Neural cell (in vitro differentiated cells): ENCODE measurements at regions not wholly inside any gene's neighbourhood (a gene's known extent, or its start where the extent isn't known, plus 50 kb on each side); places are given as distances from the start of the nearest gene placed in this dataset.

Source experiments
- H2AFZ ChIP-seq: fragments of 200-600, 300-800 bp; sonication (generic), shearing (Covaris generic); 2 replicates; pipeline ENCODE4 v1.6.0; 2014; ENCODE audit warnings: low read depth, mild to moderate bottlenecking, antibody characterized with exemption, low read length, moderate library complexity
- H3F3A ChIP-seq: fragments of 200-600 bp; shearing (Covaris generic); 2 replicates; pipeline ENCODE4 v1.6.1; 2016; ENCODE audit warnings: mild to moderate bottlenecking, moderate library complexity, mixed read lengths, antibody characterized with exemption, low read length; ENCODE audit not compliant: insufficient read depth, poor library complexity, severe bottlenecking
- H3K27ac ChIP-seq: fragments of 200-600, 300-800 bp; sonication (generic), shearing (Covaris generic); 2 replicates; pipeline ENCODE4 v1.5.1; 2014; ENCODE audit warnings: mild to moderate bottlenecking, low read length, moderate library complexity
- H3K27me3 ChIP-seq: fragments of 300-800, 200-600 bp; sonication (generic), shearing (Covaris generic); 2 replicates; pipeline ENCODE4 v1.6.0; 2014; ENCODE audit warnings: mild to moderate bottlenecking, low read depth, low read length, moderate library complexity; ENCODE audit not compliant: insufficient read depth
- H3K36me3 ChIP-seq: fragments of 300-800, 200-600 bp; sonication (generic), shearing (Covaris generic); 2 replicates; pipeline ENCODE4 v1.5.1; 2014; ENCODE audit warnings: mild to moderate bottlenecking, antibody characterized with exemption, low read length, moderate library complexity; ENCODE audit not compliant: insufficient read depth
- H3K4me2 ChIP-seq: fragments of 300-800, 200-600 bp; sonication (generic), shearing (Covaris generic); 2 replicates; pipeline ENCODE4 v1.6.0; 2014; ENCODE audit warnings: mild to moderate bottlenecking, low read length
- H3K4me3 ChIP-seq: fragments of 300-800, 200-600 bp; sonication (generic), shearing (Covaris generic); 2 replicates; pipeline ENCODE4 v1.5.1; 2014; ENCODE audit warnings: mild to moderate bottlenecking, low read length, moderate library complexity
- H3K79me2 ChIP-seq: fragments of 200-600 bp; shearing (Covaris generic); replicated peaks from 2 replicates; pipeline ENCODE4 v1.6.0; 2014; ENCODE audit warnings: mild to moderate bottlenecking, low read length, moderate library complexity; ENCODE audit not compliant: insufficient read depth
- H3K9ac ChIP-seq: fragments of 300-800, 200-600 bp; sonication (generic), shearing (Covaris generic); 2 replicates; pipeline ENCODE4 v1.6.1; 2016; ENCODE audit warnings: mild to moderate bottlenecking, low read length, mixed read lengths
- H3K9me2 ChIP-seq: fragments of 200-600 bp; shearing (Covaris generic); 2 replicates; pipeline ENCODE4 v1.6.1; 2016; ENCODE audit warnings: mild to moderate bottlenecking, low read length, mixed read lengths; ENCODE audit not compliant: insufficient read depth
- H3K9me3 ChIP-seq: fragments of 200-600, 300-800 bp; sonication (generic), shearing (Covaris generic); 2 replicates; pipeline ENCODE4 v1.6.1; 2016; ENCODE audit warnings: mild to moderate bottlenecking, mixed run types, low read length, moderate library complexity, mixed read lengths
- H4K20me1 ChIP-seq: fragments of 200-600 bp; shearing (Covaris generic); 2 replicates; pipeline ENCODE4 v1.6.1; 2016; ENCODE audit warnings: mild to moderate bottlenecking, mixed run types; ENCODE audit not compliant: insufficient read depth
- EP300 ChIP-seq: fragments of 450-650 bp; conservative IDR thresholded peaks from 2 replicates; pipeline ENCODE4 v1.6.1; 2014; ENCODE audit warnings: antibody characterized with exemption, mild to moderate bottlenecking, moderate library complexity; ENCODE audit not compliant: poor library complexity, severe bottlenecking
- EZH2 ChIP-seq: fragments of 200-600, 300-800 bp; shearing (Covaris generic), sonication (generic); IDR thresholded peaks from 2 replicates; pipeline ENCODE4 v1.6.1; 2014; ENCODE audit warnings: antibody characterized with exemption, low read length, borderline replicate concordance, mild to moderate bottlenecking; ENCODE audit not compliant: insufficient read depth, poor library complexity, severe bottlenecking
- MXI1 ChIP-seq: fragments of 450-650 bp; conservative IDR thresholded peaks from 2 replicates; pipeline ENCODE4 v1.6.1; 2014; ENCODE audit warnings: antibody characterized with exemption, mild to moderate bottlenecking; ENCODE audit not compliant: poor library complexity, severe bottlenecking
- POLR2AphosphoS5 ChIP-seq: IDR thresholded peaks from 2 replicates; pipeline ENCODE4 v1.6.1; 2012
- RAD21 ChIP-seq: fragments of 450-650 bp; conservative IDR thresholded peaks from 2 replicates; pipeline ENCODE4 v1.6.1; 2014; ENCODE audit warnings: antibody characterized with exemption, mild to moderate bottlenecking, moderate library complexity
- SMC3 ChIP-seq: fragments of 450-650 bp; conservative IDR thresholded peaks from 2 replicates; pipeline ENCODE4 v1.6.1; 2014; ENCODE audit warnings: antibody characterized with exemption, mild to moderate bottlenecking, moderate library complexity; ENCODE audit not compliant: poor library complexity
- TAF1 ChIP-seq: IDR thresholded peaks from 2 replicates; pipeline ENCODE4 v1.6.1; 2012; ENCODE audit warnings: low read depth
- TF ChIP-seq, protein P1 (sequence below): IDR thresholded peaks from 2 replicates; pipeline ENCODE4 v1.6.1; 2012; ENCODE audit warnings: borderline replicate concordance
- TF ChIP-seq, protein P2 (sequence below): fragments of 450-650 bp; IDR thresholded peaks from 2 replicates; pipeline ENCODE4 v1.5.1; 2014; ENCODE audit warnings: antibody characterized with exemption, mild to moderate bottlenecking, moderate library complexity; ENCODE audit not compliant: poor library complexity, severe bottlenecking

DNA sequence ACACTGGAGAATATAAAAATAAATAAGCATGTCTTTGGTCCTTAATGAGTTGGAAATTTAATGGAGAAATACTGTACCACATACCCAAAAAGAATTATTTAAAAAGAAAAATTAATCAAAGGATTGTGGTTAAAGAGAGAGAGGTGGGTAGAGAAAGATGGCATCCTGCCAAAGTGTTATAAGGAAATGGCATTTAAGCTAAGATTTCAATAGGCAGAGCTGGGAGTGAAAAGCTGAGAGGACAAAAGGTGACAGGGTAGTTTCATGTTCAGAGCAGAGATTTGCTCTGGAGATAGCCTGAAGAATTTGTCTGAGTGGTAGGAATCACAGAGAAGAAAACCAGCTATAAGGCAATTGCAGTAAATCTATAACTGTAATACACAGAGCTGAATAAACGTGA, 181.0 kb downstream of the SI start:
- H3K79me2 ChIP-seq = no peaks in the 10 kb centered on the region
- H3K27me3 ChIP-seq = no peaks in the 10 kb centered on the region
- no peak overlapping the region for H3K9ac ChIP-seq
- H3F3A ChIP-seq = no peaks in the 10 kb centered on the region
- no peaks in the 10 kb centered on the region for H3K9me3 ChIP-seq
- no peaks in the 10 kb centered on the region for H3K36me3 ChIP-seq
- H2AFZ ChIP-seq = no peak overlapping the region
- H3K9me2 ChIP-seq = no peaks in the 10 kb centered on the region
- no peak overlapping the region for H3K4me3 ChIP-seq
- TF ChIP-seq MXI1 (no peak), EZH2 (no peak), POLR2AphosphoS5 (no peak), EP300 (no peak), RAD21 (no peak), TAF1 (no peak), SMC3 (no peak)
- TF ChIP-seq, protein P1, sequence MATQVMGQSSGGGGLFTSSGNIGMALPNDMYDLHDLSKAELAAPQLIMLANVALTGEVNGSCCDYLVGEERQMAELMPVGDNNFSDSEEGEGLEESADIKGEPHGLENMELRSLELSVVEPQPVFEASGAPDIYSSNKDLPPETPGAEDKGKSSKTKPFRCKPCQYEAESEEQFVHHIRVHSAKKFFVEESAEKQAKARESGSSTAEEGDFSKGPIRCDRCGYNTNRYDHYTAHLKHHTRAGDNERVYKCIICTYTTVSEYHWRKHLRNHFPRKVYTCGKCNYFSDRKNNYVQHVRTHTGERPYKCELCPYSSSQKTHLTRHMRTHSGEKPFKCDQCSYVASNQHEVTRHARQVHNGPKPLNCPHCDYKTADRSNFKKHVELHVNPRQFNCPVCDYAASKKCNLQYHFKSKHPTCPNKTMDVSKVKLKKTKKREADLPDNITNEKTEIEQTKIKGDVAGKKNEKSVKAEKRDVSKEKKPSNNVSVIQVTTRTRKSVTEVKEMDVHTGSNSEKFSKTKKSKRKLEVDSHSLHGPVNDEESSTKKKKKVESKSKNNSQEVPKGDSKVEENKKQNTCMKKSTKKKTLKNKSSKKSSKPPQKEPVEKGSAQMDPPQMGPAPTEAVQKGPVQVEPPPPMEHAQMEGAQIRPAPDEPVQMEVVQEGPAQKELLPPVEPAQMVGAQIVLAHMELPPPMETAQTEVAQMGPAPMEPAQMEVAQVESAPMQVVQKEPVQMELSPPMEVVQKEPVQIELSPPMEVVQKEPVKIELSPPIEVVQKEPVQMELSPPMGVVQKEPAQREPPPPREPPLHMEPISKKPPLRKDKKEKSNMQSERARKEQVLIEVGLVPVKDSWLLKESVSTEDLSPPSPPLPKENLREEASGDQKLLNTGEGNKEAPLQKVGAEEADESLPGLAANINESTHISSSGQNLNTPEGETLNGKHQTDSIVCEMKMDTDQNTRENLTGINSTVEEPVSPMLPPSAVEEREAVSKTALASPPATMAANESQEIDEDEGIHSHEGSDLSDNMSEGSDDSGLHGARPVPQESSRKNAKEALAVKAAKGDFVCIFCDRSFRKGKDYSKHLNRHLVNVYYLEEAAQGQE = no peak
- TF ChIP-seq, protein P2, sequence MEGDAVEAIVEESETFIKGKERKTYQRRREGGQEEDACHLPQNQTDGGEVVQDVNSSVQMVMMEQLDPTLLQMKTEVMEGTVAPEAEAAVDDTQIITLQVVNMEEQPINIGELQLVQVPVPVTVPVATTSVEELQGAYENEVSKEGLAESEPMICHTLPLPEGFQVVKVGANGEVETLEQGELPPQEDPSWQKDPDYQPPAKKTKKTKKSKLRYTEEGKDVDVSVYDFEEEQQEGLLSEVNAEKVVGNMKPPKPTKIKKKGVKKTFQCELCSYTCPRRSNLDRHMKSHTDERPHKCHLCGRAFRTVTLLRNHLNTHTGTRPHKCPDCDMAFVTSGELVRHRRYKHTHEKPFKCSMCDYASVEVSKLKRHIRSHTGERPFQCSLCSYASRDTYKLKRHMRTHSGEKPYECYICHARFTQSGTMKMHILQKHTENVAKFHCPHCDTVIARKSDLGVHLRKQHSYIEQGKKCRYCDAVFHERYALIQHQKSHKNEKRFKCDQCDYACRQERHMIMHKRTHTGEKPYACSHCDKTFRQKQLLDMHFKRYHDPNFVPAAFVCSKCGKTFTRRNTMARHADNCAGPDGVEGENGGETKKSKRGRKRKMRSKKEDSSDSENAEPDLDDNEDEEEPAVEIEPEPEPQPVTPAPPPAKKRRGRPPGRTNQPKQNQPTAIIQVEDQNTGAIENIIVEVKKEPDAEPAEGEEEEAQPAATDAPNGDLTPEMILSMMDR = no peak
- H3K27ac ChIP-seq = no peak overlapping the region
- H3K4me2 ChIP-seq = no peak overlapping the region
- H4K20me1 ChIP-seq = no peaks in the 10 kb centered on the region

DNA sequence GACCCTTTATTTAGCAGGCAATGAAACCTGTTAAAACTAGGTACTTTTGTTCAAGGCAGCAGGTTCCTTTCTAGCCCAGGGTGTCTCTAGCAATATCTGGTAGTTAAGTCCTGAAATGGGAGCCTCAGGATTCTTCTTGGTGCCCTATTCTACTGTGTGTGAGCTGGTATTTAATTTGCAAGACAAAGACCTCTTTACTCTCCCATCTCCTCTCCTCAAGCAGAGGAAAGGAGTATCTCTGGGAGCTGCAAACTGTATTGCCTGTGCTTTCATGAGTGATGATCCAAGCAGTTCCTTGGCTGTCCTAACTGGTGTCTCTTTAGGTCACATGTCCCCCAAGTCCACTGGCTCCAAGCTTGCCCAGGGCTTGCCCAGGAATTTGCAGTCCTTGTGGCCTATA, 188.2 kb downstream of the SI start:
- H3K79me2 ChIP-seq = no peaks in the 10 kb centered on the region
- H2AFZ ChIP-seq = no peak overlapping the region
- TF ChIP-seq SMC3 = no peak
- TF ChIP-seq POLR2AphosphoS5 = no peak
- no peak for TF ChIP-seq EP300
- no peak for TF ChIP-seq EZH2
- TF ChIP-seq, protein P1 = no peak
- no peak for TF ChIP-seq TAF1
- TF ChIP-seq, protein P2 = no peak
- TF ChIP-seq MXI1 = no peak
- no peak for TF ChIP-seq RAD21
- no peak overlapping the region for H3K9ac ChIP-seq
- H3K36me3 ChIP-seq = no peaks in the 10 kb centered on the region
- H3K27me3 ChIP-seq = no peaks in the 10 kb centered on the region
- H3K27ac ChIP-seq = no peak overlapping the region
- H3K4me2 ChIP-seq = no peak overlapping the region
- H3K9me3 ChIP-seq = no peaks in the 10 kb centered on the region
- H3F3A ChIP-seq = no peaks in the 10 kb centered on the region
- H3K9me2 ChIP-seq = no peaks in the 10 kb centered on the region
- H3K4me3 ChIP-seq = no peak overlapping the region
- H4K20me1 ChIP-seq = no peaks in the 10 kb centered on the region
